ENCODE measurements at regions not wholly inside any gene's neighbourhood (a gene's known extent, or its start where the extent isn't known, plus 50 kb on each side); places are given as distances from the start of the nearest gene placed in this dataset.

- Histone ChIP-seq H3K4me1 (ENCODE audit: control insufficient read depth, insufficient read depth, low read length, unreplicated experiment) (no peaks in the 10 kb centered on the region), H3K79me2 (ENCODE audit: control insufficient read depth, insufficient read depth, low read length, unreplicated experiment) (no peaks in the 10 kb centered on the region), H2AFZ (ENCODE audit: low read length, unreplicated experiment) (no peak overlapping the region), H3K27me3 (ENCODE audit: insufficient read depth, low read length) (no peaks in the 10 kb centered on the region), H3K36me3 (ENCODE audit: insufficient read depth, low read length) (no peaks in the 10 kb centered on the region), H3K4me3 (ENCODE audit: low read depth, low read length) (no peak overlapping the region), H3K27ac (ENCODE audit: low read depth, low read length) (no peak overlapping the region)
Observed at GRCh38 chr6:21423106-21423854, 170.3 kb upstream of the SOX4 start.

- Histone ChIP-seq H3K79me2 (ENCODE audit: control insufficient read depth, insufficient read depth, low read length, unreplicated experiment) (no peaks in the 10 kb centered on the region), H2AFZ (ENCODE audit: low read length, unreplicated experiment) (no peak overlapping the region), H3K4me1 (ENCODE audit: control insufficient read depth, insufficient read depth, low read length, unreplicated experiment) (no peaks in the 10 kb centered on the region), H3K27ac (ENCODE audit: low read depth, low read length) (no peak overlapping the region), H3K27me3 (ENCODE audit: insufficient read depth, low read length) (no peaks in the 10 kb centered on the region), H3K36me3 (ENCODE audit: insufficient read depth, low read length) (no peaks in the 10 kb centered on the region), H3K4me3 (ENCODE audit: low read depth, low read length) (no peak overlapping the region)
Observed at GRCh38 chr6:21426841-21427490, 166.6 kb upstream of the SOX4 start.

GRCh38 chr6:21429291-21429690, 164.3 kb upstream of the SOX4 start:
- no peaks in the 10 kb centered on the region for H3K27me3 ChIP-seq (ENCODE audit: insufficient read depth, low read length)
- H2AFZ ChIP-seq (ENCODE audit: low read length, unreplicated experiment), result no peak overlapping the region
- H3K27ac ChIP-seq (ENCODE audit: low read depth, low read length), result no peak overlapping the region
- H3K4me3 ChIP-seq (ENCODE audit: low read depth, low read length), result no peak overlapping the region
- no peaks in the 10 kb centered on the region for H3K79me2 ChIP-seq (ENCODE audit: control insufficient read depth, insufficient read depth, low read length, unreplicated experiment)
- no peaks in the 10 kb centered on the region for H3K4me1 ChIP-seq (ENCODE audit: control insufficient read depth, insufficient read depth, low read length, unreplicated experiment)
- no peaks in the 10 kb centered on the region for H3K36me3 ChIP-seq (ENCODE audit: insufficient read depth, low read length)

GRCh38 chr6:21431526-21431925, 162.0 kb upstream of the SOX4 start:
- H3K27me3 ChIP-seq (ENCODE audit: insufficient read depth, low read length), result no peaks in the 10 kb centered on the region
- no peaks in the 10 kb centered on the region for H3K79me2 ChIP-seq (ENCODE audit: control insufficient read depth, insufficient read depth, low read length, unreplicated experiment)
- no peak overlapping the region for H3K27ac ChIP-seq (ENCODE audit: low read depth, low read length)
- H3K36me3 ChIP-seq (ENCODE audit: insufficient read depth, low read length), result no peaks in the 10 kb centered on the region
- H3K4me3 ChIP-seq (ENCODE audit: low read depth, low read length), result no peak overlapping the region
- no peak overlapping the region for H2AFZ ChIP-seq (ENCODE audit: low read length, unreplicated experiment)
- no peaks in the 10 kb centered on the region for H3K4me1 ChIP-seq (ENCODE audit: control insufficient read depth, insufficient read depth, low read length, unreplicated experiment)

- H3K4me3 ChIP-seq (ENCODE audit: low read depth, low read length), result no peak overlapping the region
- H2AFZ ChIP-seq (ENCODE audit: low read length, unreplicated experiment), result no peak overlapping the region
- no peaks in the 10 kb centered on the region for H3K27me3 ChIP-seq (ENCODE audit: insufficient read depth, low read length)
- no peak overlapping the region for H3K27ac ChIP-seq (ENCODE audit: low read depth, low read length)
- no peaks in the 10 kb centered on the region for H3K79me2 ChIP-seq (ENCODE audit: control insufficient read depth, insufficient read depth, low read length, unreplicated experiment)
- H3K4me1 ChIP-seq (ENCODE audit: control insufficient read depth, insufficient read depth, low read length, unreplicated experiment), result no peaks in the 10 kb centered on the region
- H3K36me3 ChIP-seq (ENCODE audit: insufficient read depth, low read length), result no peaks in the 10 kb centered on the region
Observed at GRCh38 chr6:21436625-21437024, 156.9 kb upstream of the SOX4 start.

GRCh38 chr6:21437581-21437980, 156.0 kb upstream of the SOX4 start:
- H3K79me2 ChIP-seq (ENCODE audit: control insufficient read depth, insufficient read depth, low read length, unreplicated experiment), result no peaks in the 10 kb centered on the region
- no peaks in the 10 kb centered on the region for H3K36me3 ChIP-seq (ENCODE audit: insufficient read depth, low read length)
- H3K4me3 ChIP-seq (ENCODE audit: low read depth, low read length), result no peak overlapping the region

GRCh38 chr6:21438237-21438985, 155.1 kb upstream of the SOX4 start:
- Histone ChIP-seq H3K79me2 (ENCODE audit: control insufficient read depth, insufficient read depth, low read length, unreplicated experiment) (no peaks in the 10 kb centered on the region), H3K4me3 (ENCODE audit: low read depth, low read length) (no peak overlapping the region), H3K36me3 (ENCODE audit: insufficient read depth, low read length) (no peaks in the 10 kb centered on the region), H2AFZ (ENCODE audit: low read length, unreplicated experiment) (no peak overlapping the region), H3K4me1 (ENCODE audit: control insufficient read depth, insufficient read depth, low read length, unreplicated experiment) (no peaks in the 10 kb centered on the region), H3K27ac (ENCODE audit: low read depth, low read length) (no peak overlapping the region), H3K27me3 (ENCODE audit: insufficient read depth, low read length) (no peaks in the 10 kb centered on the region)

More at GRCh38 chr6:21437581-21437980, 156.0 kb upstream of the SOX4 start:
- Histone ChIP-seq H2AFZ (ENCODE audit: low read length, unreplicated experiment) (no peak overlapping the region), H3K27me3 (ENCODE audit: insufficient read depth, low read length) (no peaks in the 10 kb centered on the region), H3K27ac (ENCODE audit: low read depth, low read length) (no peak overlapping the region), H3K4me1 (ENCODE audit: control insufficient read depth, insufficient read depth, low read length, unreplicated experiment) (no peaks in the 10 kb centered on the region)

GRCh38 chr6:21438986-21439352, 154.6 kb upstream of the SOX4 start:
- Histone ChIP-seq H3K4me3 (ENCODE audit: low read depth, low read length) (no peak overlapping the region), H3K36me3 (ENCODE audit: insufficient read depth, low read length) (no peaks in the 10 kb centered on the region), H3K27ac (ENCODE audit: low read depth, low read length) (no peak overlapping the region), H3K79me2 (ENCODE audit: control insufficient read depth, insufficient read depth, low read length, unreplicated experiment) (no peaks in the 10 kb centered on the region), H3K27me3 (ENCODE audit: insufficient read depth, low read length) (no peaks in the 10 kb centered on the region), H2AFZ (ENCODE audit: low read length, unreplicated experiment) (no peak overlapping the region), H3K4me1 (ENCODE audit: control insufficient read depth, insufficient read depth, low read length, unreplicated experiment) (no peaks in the 10 kb centered on the region)

GRCh38 chr6:21441386-21441785, 152.2 kb upstream of the SOX4 start:
- H3K27ac ChIP-seq (ENCODE audit: low read depth, low read length), result no peak overlapping the region
- no peak overlapping the region for H3K4me3 ChIP-seq (ENCODE audit: low read depth, low read length)
- no peaks in the 10 kb centered on the region for H3K4me1 ChIP-seq (ENCODE audit: control insufficient read depth, insufficient read depth, low read length, unreplicated experiment)
- no peak overlapping the region for H2AFZ ChIP-seq (ENCODE audit: low read length, unreplicated experiment)
- no peaks in the 10 kb centered on the region for H3K36me3 ChIP-seq (ENCODE audit: insufficient read depth, low read length)
- H3K79me2 ChIP-seq (ENCODE audit: control insufficient read depth, insufficient read depth, low read length, unreplicated experiment), result no peaks in the 10 kb centered on the region
- H3K27me3 ChIP-seq (ENCODE audit: insufficient read depth, low read length), result no peaks in the 10 kb centered on the region

GRCh38 chr6:21442874-21443273, 150.7 kb upstream of the SOX4 start:
- Histone ChIP-seq H3K4me3 (ENCODE audit: low read depth, low read length) (no peak overlapping the region), H3K4me1 (ENCODE audit: control insufficient read depth, insufficient read depth, low read length, unreplicated experiment) (no peaks in the 10 kb centered on the region), H3K79me2 (ENCODE audit: control insufficient read depth, insufficient read depth, low read length, unreplicated experiment) (no peaks in the 10 kb centered on the region), H3K36me3 (ENCODE audit: insufficient read depth, low read length) (no peaks in the 10 kb centered on the region), H2AFZ (ENCODE audit: low read length, unreplicated experiment) (no peak overlapping the region), H3K27ac (ENCODE audit: low read depth, low read length) (no peak overlapping the region), H3K27me3 (ENCODE audit: insufficient read depth, low read length) (no peaks in the 10 kb centered on the region)
